ENCODE measurements at regions not wholly inside any gene's neighbourhood (a gene's known extent, or its start where the extent isn't known, plus 50 kb on each side); places are given as distances from the start of the nearest gene placed in this dataset.
A peak's percentile ranks its signal among the peaks of the same experiment; 100 is the strongest.
"Not testable (repeated sequence)": the region's sequence is repeated elsewhere in the genome, so short reads cannot be mapped to it uniquely, and the experiment has no call there.

DNA sequence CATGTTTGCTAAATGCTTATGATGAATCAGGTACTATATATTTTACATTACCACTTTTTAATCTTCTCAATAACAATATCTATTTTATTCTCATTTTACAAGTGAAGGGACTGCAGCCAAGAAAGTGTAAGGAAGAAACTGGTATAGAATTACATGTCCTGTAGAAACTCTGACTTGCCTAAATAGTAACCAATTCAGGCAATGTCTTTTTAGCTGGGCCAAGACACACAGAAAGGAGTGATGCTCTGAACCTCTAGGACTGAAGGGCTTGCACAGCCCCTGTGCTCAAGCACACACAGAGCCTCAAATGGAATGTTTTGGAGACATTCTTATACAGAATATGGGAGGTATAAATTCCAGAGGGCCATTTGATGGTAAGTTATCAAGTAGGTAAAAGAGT, 286.4 kb upstream of the TNC start:
- DNase-seq = no peak

DNA sequence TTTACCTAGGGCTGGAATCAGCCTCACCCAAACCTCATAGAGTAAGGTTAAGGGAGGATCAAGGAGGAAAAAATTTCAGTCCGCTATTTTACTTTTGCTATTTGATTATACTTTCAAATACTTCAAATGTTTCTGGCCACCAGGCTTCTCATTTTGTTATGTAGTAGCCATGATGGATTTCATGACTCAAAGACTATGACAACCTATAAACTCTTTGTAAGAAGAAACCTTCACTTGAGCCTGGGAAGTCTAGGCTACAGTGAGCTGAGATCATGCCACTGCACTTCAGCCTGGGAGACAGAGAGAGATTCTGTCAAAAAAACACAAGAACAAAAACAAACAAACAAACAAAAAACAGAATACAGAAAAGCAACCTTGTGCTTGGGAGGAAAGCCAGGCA, 293.6 kb upstream of the TNC start:
- peak; percentile 43 for DNase-seq

DNA sequence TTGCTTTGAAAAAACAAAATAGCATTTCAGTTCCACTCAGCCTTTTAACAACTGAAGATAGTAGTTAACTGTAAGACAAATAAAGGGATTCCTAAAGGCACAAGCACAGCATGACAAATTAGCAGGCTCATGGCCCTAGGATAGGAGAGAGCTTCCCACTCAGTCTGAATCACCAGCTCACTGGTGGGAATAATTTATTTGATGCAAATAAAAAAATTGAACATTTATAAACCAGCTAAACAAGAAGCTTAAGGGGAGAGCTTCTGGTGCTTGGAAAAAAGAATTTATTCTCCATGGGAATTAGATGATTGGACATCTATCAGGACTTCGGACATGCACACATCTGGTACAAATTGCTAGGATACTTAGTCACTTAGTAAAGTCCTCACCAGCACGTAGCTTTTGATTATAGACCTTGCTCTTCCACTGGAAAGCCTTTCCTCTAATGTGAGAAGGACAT, 294.1 kb upstream of the TNC start:
- peak; percentile 74 for DNase-seq

DNA sequence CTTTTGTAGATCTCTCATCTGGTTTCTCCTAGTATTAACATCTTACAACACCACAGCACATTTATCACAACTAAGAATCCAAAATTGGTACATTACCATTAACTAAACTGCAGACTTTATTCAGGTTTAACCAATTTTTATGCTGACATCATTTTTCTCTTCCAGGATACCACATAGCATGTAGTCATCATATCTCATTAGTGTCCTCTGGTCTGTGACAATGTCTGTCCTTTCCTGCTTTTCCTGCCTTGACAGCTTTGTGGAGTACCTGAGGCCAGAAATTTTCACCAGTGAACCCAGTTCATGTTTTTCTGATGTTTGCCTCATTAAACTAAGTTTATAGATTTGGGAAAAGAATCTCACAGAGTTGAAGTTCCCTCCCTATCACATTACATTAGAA, 294.7 kb upstream of the TNC start:
- DNase-seq = no peak

DNA sequence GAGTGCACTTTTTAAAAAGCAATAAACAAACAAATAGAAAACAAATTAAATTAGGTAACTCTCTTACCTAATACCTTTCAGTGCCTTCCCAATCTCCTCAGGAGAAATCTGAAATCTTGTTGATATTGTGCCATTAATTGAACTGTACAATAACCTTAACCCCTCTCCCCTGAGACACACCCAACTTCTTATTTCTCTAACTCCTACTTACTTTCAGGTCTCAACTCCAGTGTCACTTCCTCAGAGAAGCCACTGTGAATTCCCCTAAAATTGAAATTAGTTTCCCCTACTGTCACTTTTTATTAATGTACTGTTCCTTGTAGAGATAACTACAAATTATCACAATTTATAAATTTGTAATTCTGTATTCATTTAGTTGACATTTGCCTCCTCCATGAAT, 295.3 kb upstream of the TNC start:
- DNase-seq = no peak

DNA sequence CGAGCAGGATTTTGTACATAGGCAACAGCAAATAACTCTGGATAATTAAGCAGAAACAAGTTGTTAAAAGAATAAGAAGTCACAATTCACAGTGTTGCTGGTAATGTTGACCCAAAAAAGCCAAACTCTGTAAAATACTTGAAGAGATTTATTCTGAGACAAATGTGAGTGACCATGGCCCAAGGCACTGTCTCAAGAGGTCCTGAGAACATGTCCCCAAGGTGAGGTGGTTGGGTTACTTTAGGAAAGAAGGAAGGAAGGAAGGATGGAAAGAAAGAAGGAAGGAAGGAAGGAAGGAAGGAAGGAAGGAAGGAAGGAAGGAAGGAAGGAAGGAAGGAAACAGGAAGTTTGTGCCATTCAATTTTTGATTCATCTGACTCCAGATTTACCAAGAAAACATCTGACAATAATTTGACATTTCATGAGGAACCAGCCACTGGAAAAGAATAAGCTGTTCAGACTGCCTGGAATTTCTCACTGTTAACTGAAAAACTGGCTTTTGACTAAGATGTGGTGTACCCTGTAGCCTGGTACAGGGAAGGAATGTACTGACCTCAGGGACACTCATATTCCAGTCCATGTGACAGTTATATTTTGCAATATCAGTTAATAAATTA, 295.9 kb upstream of the TNC start:
- no peak for DNase-seq

DNA sequence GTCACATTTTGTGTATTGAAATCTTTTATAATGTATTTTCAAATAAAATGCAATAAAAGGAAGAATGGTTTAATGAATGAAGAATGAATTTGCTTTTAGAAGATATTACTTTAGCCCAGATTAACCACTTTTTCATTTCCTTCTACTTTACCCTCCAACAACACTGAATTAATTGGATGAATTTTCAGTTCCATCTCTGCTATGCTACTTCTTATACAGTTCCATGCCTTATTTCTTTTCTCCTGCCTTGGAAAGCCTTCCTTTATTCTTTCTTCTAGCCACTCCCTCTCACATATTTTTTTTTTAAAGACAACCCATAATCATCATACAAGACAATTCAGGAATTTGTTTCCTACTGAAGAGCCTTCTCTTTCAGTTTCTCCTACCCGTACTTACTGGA, 296.6 kb upstream of the TNC start:
- DNase-seq = no peak

DNA sequence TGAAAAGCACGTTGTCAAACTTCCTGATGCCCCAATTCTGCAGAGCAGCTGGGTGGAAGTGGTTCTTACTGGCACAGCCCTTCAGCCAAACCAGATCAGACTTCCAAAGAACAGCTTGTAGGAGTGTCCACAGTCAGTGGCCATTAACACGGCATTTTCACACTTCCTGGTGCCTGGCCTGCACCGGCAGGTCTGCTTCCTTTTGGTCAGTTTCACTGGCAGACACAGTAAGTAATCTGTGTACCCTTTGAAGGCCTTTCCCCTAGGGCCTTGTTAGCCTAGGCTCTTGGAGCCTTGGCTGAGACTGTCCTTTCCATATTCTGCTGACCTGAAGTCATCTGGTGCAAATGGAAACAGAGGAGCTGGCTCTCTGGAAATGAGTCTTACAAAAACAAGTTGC, 297.5 kb upstream of the TNC start:
- no peak for DNase-seq

DNA sequence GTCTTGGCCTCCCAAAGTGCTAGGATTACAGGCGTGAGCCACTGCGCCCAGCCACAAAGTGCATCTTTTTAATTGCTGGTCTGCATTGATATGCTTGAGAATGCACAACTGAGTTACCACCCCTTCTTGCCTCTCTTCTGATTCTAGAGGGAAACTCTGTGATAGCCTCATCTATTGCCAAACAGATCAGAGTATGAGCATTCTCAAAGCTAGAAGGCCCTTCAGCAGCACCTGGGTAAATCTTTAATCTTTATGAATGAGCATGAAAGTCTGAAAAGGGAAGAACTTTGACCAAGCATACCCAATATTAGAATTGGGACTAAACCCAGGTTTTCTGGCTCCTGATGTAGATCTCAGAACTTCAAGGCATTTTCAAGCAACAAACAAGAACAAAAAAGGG, 298.3 kb upstream of the TNC start:
- no peak for DNase-seq

DNA sequence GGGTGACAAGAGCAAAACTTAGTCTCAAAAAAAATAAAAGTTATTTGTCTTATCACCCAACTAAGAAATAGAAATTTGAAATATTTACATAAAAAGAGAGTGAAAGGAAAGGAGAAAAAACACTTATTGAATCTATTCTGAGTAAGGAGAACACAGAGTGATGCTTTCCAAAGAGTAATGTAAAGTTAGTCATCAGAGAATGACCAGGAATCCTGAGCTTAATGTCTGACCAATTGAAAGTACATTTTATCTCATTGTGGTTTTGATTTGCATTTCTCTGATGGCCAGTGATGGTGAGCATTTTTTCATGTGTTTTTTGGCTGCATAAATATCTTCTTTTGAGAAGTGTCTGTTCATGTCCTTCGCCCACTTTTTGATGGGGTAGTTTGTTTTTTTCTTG, 300.2 kb upstream of the TNC start:
- peak; percentile 60 for DNase-seq

DNA sequence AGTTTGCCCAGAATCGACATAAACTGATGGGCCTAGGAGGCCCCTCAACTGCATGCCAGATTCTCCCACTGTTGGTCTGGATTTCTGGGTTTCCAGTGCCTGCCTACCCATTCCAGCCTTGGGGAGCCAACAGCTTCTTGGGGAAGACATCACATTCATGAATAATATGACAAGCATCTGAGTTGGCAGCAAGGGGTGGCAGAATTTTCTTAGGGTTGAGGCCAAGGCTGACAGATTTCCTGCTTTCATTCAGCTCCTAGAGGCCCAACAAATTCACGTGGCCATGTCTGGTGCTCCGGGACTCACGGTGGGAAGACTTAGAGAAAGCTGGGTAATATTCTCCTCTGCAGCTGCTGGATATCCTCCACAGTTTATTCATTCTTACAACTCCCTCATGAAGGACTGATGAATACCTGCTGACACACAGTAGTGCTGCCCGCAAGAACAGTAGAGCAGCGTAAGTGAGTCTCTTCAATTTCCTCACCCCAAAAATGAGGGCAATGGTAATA, 305.0 kb upstream of the TNC start:
- DNase-seq = peak; percentile 62

DNA sequence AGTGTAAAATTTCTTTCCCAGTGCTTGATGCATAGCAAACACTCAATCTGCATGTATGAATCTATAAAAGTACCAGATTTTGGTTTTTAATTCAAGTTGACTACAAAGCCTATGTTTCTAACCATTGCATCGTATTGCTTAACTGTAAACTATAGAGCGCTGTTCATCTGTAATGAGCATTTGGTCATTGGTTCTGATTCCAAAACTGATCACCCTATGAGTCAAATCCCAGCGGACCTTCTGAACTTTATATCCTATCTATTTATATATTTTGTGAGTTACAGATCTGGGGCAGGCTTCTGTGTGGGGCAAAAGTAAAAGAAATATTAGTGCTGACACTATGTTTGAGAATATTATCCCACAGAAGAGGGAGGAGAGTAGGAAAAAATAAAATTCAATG, 305.7 kb upstream of the TNC start:
- no peak for DNase-seq

DNA sequence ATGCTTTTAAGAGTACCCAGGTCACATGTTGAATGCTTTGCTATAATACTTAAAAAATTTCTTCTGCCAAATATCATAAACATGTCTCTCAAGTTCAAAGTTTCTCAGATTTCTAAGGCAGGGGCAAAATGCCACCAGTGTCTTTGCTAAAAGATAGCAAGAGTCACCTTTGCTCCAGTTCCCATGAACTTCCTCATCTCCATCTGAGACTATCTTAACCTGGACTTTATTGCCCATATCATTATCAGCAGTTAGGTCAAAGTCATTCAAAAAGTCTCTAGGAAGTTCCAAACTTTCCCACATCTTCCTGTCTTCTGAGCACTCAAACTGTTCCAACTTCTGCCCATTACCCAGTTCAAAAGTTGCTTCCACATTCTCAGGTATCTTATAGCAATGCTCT, 307.6 kb upstream of the TNC start:
- no peak for DNase-seq

DNA sequence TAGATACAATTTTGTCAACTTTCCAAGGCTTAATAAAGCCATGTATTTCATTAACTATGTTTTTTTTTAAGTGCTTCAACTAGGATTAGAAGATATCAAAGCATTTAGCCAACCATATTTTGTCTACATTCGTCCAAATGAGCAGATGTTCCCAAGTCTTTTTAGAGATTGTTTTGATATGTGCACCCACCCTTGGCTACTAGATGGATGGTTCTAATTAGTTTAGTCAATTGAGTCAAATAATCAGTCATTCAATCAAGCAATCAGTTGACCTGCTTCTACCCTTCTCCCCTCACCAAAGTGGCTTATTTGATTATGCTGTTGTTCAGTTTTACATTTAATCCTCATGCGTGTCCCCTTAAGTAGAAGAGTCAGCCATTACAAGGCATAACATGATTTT, 319.5 kb upstream of the TNC start:
- no peak for DNase-seq

DNA sequence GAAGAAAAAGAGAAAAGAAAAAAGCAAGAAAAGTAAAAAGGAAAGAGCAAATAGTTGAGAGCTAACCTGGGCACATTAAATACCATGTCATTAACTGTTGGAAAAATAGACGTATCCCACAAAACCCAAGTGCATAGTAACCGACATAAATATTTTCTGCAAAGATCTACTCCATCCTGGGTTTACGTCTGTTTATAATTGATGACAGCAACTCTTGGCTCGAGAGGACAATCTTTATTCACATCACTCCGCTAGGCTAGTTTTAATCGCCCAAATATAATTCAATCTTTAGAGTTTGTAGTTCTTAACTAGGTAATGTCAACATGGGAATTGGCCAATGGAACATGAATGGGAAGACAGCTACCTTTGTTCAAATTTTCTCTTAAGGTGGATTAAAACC, 321.7 kb upstream of the TNC start:
- DNase-seq = no peak

DNA sequence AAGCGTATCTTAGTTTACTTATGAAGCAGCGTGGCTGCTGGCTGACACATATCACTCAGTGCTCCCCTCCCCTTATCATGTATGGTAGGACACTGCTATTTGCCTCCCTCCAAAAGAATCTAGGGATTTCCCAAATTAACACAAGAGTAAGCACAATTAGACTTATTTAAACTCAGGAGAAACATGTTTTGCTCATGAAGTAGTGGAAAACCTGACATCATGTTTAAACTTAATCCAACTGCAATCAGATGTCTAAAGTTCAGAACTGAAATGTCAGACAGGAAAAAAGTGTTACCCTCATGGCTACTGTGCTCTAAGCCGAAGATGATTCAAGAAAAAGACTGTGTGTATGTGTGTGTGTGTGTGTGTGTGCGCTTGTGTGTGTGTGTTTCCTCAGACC, 324.1 kb upstream of the TNC start:
- no peak for DNase-seq

DNA sequence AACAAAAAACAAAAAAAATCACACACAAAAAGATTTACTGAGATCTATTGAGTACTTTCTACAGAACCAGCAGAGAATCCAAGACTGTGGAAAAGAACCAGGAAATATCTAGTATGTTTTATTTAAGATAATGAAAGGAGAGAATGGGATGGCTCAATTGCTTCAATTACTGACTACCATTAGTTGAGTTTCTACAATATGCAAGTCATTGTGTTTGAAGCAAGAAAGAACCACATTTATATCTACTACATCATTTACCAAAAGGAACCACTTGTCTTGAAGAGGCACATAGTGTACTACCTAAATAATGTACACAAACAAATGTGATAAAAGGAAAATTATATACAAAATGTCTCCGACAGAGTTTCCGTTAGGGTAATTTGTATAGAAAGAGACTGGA, 325.9 kb upstream of the TNC start:
- no peak for DNase-seq

DNA sequence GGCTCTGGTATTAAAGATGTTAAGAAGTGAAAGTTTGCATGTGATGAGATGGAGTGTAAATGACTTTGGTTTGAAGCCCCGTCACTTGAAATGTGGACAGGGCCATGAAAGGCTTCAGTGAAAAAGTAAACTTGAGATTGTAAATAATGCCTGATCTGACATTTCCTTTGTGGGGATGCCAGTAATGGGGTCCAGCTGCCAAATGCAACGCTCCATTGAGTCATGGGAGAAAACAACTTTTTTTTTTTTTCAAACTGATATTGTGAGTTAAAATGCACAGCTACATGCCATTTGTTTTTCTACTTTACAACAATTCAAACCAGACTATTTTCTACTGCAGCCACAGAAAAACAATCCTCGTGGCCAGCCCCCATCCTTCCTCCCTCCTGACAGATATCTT, 327.0 kb upstream of the TNC start:
- DNase-seq = no peak

DNA sequence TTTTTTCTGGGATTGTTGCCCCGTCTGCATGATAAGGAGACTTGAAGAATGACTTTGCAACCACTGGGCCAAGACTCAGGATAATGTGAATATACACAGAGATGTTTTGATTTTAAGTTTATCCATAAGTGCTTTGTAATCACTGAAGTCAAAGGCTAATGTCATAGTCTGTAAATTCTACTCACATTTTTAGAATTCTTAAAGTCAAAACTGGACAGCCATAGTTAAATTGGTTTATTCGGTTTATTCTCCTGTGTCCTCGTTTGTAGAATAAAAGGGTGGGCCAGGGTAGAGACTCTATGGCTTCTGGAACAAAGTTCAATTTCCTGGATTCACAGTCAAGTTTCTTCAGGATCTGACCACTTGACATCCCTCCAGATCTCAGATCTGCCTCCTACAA, 327.7 kb upstream of the TNC start:
- no peak for DNase-seq

DNA sequence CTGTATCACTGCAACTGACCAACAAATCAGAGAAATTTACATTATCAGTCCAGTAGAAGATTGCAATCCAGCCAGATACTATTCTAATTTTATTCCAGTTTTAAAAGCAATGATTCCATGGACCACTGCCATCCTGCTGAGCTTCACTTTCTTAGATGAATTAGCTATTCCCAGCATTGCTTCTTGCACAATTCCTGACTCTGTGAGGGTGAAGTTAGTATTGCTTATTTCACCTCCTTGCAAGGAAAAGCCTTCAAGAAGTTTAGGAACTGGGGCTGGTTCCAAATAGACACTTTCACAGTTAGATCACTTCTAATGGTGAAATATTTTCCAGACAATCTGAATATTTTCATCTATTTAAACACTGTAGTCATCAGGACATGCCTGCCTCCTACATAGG, 338.6 kb upstream of the TNC start:
- DNase-seq = peak; percentile 9

DNA sequence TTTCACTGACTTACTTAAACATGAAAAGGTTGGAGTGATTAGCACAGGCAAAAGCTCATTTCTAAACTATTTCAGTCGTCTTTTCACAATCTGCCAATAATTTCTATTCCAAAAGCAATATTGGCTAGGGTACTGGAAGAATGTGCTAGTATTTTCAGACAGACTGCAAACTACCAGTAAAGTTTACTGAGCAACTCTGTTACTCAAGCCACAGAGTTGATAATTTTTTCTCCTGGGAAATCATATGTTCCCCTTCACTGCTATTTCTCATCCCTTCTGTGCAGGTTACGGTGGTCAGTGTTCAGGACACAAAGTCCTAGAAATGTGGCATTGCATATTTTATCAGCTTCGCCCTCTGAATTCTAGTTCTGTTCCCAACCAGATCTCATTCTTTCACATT, 343.3 kb upstream of the TNC start:
- no peak for DNase-seq

DNA sequence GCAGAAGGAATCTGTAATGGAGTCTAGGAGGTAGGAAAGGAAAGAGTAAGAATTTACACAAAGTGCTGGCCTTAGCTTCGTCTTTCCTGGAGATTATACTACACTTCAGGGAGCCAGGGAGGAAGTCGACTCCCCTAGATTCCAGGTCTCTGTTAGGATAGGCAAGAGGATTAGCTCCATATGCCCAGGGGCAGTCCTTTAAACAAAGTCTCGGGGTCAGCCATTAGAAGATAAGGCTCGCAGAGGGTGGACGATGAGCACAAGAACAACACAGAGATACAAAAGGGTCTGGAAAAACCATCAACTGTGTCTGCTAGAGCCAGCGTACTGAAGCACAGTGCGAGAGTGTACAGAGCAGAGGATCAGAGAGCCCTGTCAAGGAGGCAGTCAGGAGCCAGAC, 344.7 kb upstream of the TNC start:
- DNase-seq = no peak

DNA sequence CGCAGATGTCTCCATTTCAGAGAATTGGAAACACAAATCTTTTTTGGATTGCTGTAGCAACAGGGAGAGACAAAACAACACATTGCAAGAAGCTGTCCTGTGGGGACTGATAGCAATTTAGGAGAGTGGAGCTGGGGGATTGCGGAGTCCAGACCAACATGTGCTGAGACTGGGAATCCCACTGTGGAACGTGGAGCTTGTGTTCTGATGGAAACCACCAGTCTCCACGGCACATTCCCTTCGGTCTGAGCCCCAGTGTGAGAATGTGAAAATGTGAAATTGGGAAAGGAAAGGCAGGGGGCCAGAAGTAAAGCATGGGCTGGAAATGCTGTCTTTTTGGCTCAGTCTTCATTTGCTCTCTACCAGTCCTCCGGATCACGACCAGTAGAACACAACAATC, 348.8 kb upstream of the TNC start:
- no peak for DNase-seq

DNA sequence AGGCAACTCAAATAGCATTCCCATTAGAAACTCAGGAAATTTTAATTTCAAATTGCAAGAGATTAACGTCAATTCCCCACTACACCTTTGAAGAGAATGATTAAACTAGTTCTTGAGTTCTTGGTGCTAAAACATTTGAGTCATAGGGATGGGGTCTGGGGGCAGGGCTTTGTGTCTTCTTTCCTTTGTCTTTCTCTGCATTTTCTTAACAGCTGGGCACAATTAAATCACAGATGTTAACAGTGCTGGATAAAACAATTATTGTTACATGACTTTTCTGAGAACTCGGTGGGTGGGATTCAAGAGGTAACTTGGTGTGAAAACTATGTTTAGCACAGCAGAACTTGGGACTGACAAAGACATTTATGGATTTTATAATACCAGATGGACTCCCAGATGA, 351.9 kb upstream of the TNC start:
- peak; percentile 7 for DNase-seq

DNA sequence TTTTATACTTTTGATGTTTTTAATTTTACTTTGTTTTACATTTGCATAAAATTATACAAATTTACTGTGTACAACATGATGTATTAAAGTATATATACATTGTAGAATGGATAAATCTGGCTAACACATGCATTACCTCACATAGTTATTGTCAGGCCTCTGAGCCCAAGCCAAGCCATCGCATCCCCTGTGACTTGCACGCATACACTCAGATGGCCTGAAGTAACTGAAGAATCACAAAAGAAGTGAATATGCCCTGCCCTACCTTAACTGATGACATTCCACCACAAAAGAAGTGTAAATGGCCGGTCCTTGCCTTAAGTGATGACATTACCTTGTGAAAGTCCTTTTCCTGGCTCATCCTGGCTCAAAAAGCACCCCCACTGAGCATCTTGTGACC, 355.1 kb upstream of the TNC start:
- DNase-seq = not testable (repeated sequence)
